ENCODE measurements at regions not wholly inside any gene's neighbourhood (a gene's known extent, or its start where the extent isn't known, plus 50 kb on each side); places are given as distances from the start of the nearest gene placed in this dataset.

- Histone ChIP-seq H3K79me2 (replicated peaks; ENCODE audit: insufficient read depth) (no peaks in the 10 kb centered on the region), H3K4me1 (ENCODE audit: insufficient read depth) (no peaks in the 10 kb centered on the region), H3K36me3 (ENCODE audit: insufficient read depth) (no peaks in the 10 kb centered on the region), H2AFZ (no peak overlapping the region; the same call in 1 of the 2 replicates), H3K4me3 (no peak overlapping the region), H3K9me2 (ENCODE audit: insufficient read depth) (no peaks in the 10 kb centered on the region), H3K4me2 (no peak overlapping the region), H4K20me1 (replicated peaks; ENCODE audit: insufficient read depth) (no peaks in the 10 kb centered on the region), H3K27ac (ENCODE audit: low read depth) (no peak overlapping the region), H3K27me3 (ENCODE audit: insufficient read depth) (no peaks in the 10 kb centered on the region), H3F3A (replicated peaks; ENCODE audit: low read depth) (no peaks in the 10 kb centered on the region)
- DNase-seq (ENCODE audit: low spot score) = peak; percentile 58
- Mint-ChIP-seq H3K9me3 (no peaks in the 10 kb centered on the region), H3K4me3 (no peak overlapping the region), H3K36me3 (ENCODE audit: low read depth) (no peaks in the 10 kb centered on the region; the same call in 2 of the 3 replicates), H3K27ac (no peak overlapping the region), H3K27me3 (ENCODE audit: insufficient read depth, low read depth, poor library complexity) (peaks cover 2% of the 10 kb centered on the region), H3K4me1 (peaks cover 8% of the 10 kb centered on the region)
- peak; percentile 84 for ATAC-seq
- TF ChIP-seq ZNF462 (CRISPR knock-in tag; IDR thresholded peaks at IDR 0.05) = 0 out of 2 replicates have a peak, but pooled peaks have one; percentile 30
- TF ChIP-seq CTCF (conservative IDR thresholded peaks at IDR 0.05; ENCODE audit: low read depth in 2 of 2) = peak; percentile 35 to 49; a peak in 3 of 4 replicates
- TF ChIP-seq CREB1 (CRISPR knock-in tag; IDR thresholded peaks at IDR 0.05; ENCODE audit: low read depth) = no peak
Observed at GRCh38 chr18:10249270-10249669, 205.2 kb upstream of the APCDD1 start.

GRCh38 chr18:10249801-10250200 is 204.6 kb upstream of the APCDD1 start:
- no peak overlapping the region for H3K4me3 ChIP-seq
- H3K9me3 Mint-ChIP-seq = no peaks in the 10 kb centered on the region
- DNase-seq (ENCODE audit: low spot score) = no peak
- H3K27me3 Mint-ChIP-seq (ENCODE audit: insufficient read depth, low read depth, poor library complexity) = peaks cover 2% of the 10 kb centered on the region
- no peaks in the 10 kb centered on the region for H3K27me3 ChIP-seq (ENCODE audit: insufficient read depth)
- H3K27ac ChIP-seq (ENCODE audit: low read depth) = no peak overlapping the region
- no peak overlapping the region for H3K4me2 ChIP-seq
- no peaks in the 10 kb centered on the region for H3K36me3 ChIP-seq (ENCODE audit: insufficient read depth)
- H3K4me1 ChIP-seq (ENCODE audit: insufficient read depth) = no peaks in the 10 kb centered on the region
- H3K36me3 Mint-ChIP-seq (ENCODE audit: low read depth) = no peaks in the 10 kb centered on the region; the same call in 2 of the 3 replicates
- no peaks in the 10 kb centered on the region for H4K20me1 ChIP-seq (replicated peaks; ENCODE audit: insufficient read depth)
- H3K4me3 Mint-ChIP-seq = no peak overlapping the region
- no peak overlapping the region; the same call in 1 of the 2 replicates for H2AFZ ChIP-seq
- H3K4me1 Mint-ChIP-seq = peaks cover 8% of the 10 kb centered on the region
- H3K79me2 ChIP-seq (replicated peaks; ENCODE audit: insufficient read depth) = no peaks in the 10 kb centered on the region
- ATAC-seq = no peak
- H3K9me2 ChIP-seq (ENCODE audit: insufficient read depth) = no peaks in the 10 kb centered on the region
- H3K27ac Mint-ChIP-seq = no peak overlapping the region
- H3F3A ChIP-seq (replicated peaks; ENCODE audit: low read depth) = no peaks in the 10 kb centered on the region
- TF ChIP-seq STAT1 (IDR thresholded peaks at IDR 0.05; ENCODE audit: unreplicated experiment) (no peak), NANOG (IDR thresholded peaks at IDR 0.05; ENCODE audit: borderline replicate concordance) (no peak)
